ENCODE measurements at regions not wholly inside any gene's neighbourhood (a gene's known extent, or its start where the extent isn't known, plus 50 kb on each side); places are given as distances from the start of the nearest gene placed in this dataset.

DNA sequence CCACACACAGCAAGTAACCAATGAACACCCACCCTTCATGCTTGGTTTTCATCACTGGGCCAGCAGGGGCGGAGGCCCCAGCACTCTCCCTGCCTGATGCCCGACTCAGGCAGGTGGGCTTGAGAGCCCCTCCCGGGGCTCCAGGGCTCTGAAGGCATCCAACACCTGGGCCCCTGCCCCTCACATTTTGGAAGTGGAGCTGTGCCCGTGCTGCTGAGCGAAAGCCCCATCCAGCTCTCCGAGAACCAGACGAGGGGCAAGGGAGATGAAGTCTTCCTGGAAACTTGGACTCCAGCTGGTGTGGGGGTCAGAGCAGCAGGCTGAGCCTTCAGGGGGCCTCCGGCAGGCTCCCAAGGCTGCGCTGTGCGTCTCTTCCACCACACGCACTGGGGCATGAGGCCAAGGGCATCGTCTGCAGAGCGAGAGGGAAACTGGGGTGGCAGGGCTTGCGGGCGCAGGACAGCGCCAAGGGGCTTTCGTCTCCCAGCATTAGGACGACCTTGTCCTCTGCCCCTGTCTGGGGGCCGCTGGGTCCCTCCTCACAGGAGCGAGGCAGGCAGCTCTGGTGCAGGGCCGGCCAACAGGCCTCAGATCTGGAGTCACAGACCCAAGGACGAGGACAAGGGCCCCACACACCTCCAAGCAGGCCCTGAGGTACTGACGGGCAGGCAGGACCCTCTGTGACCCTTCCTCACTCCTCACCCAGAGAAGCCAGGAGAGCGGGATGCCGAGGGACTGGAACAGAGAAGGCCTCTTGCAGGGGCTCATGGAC lies 108.3 kb upstream of the FAM20C start:
- no peak for TF ChIP-seq GATA3 (IDR thresholded peaks at IDR 0.05; ENCODE audit: low read depth, low read length)
- no peak for TF ChIP-seq GATA2 (IDR thresholded peaks at IDR 0.05; ENCODE audit: low read depth, low read length)

DNA sequence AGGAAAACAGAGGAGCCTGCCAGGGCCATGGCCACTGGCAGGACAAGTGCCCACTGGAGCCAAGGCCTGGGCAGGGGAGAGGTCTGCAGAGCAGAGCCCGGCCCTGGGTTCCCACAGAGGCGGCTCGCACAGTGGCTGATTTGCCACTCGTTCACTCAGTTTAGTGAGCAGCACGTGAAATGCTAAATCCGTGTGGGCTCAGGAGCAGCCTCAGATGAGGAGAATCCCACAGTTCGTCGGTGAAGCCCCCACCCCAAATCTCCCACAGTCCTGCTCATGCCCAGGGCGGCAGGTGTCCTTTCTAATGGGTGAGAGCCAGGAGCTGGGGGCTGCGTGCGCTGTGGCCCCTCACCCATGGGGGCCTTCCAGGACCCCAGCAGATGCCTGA lies 107.7 kb upstream of the FAM20C start:
- no peak for TF ChIP-seq GATA3 (IDR thresholded peaks at IDR 0.05; ENCODE audit: low read depth, low read length)
- TF ChIP-seq GATA2 (IDR thresholded peaks at IDR 0.05; ENCODE audit: low read depth, low read length) = no peak

DNA sequence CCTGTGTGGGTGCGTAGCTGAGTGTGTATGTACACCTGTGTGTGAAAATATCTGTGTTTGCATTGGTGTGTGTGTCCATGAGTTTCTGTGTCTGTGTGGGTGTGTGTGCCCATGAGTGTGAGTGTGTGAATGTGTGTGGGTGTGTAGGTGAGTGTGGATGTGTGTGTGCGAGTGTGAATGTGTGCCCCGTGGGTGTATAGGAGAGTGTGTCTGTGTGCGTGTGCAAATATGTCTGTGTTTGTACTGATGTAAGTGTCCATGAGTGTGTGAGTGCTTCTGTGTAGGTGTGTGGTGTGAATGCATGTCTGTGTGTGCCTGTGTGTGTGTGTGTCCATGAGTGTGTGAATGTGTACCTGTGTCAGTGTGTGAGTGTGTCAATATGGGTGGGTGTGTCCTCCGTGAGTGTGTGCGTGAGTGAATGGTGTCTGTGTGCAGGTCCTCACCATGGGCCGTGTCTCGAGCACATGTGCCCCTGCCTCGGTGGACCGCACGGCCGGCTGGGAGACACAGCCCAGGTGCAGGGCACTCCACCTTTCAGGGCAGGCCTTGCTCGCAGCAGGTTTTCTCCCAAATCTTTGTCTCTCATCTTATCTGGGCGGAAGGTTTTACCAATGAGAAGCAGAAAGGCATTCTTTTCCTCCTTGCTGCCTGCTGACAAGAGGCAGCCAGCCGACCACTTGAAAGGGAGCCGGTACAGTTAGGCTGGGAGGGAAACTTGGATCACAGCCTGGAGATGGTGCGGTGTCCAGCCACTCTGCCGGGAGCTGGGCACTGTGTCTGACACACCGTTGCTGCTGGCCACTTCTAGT lies 107.1 kb upstream of the FAM20C start:
- no peak for TF ChIP-seq GATA3 (IDR thresholded peaks at IDR 0.05; ENCODE audit: low read depth, low read length)
- no peak for TF ChIP-seq GATA2 (IDR thresholded peaks at IDR 0.05; ENCODE audit: low read depth, low read length)

DNA sequence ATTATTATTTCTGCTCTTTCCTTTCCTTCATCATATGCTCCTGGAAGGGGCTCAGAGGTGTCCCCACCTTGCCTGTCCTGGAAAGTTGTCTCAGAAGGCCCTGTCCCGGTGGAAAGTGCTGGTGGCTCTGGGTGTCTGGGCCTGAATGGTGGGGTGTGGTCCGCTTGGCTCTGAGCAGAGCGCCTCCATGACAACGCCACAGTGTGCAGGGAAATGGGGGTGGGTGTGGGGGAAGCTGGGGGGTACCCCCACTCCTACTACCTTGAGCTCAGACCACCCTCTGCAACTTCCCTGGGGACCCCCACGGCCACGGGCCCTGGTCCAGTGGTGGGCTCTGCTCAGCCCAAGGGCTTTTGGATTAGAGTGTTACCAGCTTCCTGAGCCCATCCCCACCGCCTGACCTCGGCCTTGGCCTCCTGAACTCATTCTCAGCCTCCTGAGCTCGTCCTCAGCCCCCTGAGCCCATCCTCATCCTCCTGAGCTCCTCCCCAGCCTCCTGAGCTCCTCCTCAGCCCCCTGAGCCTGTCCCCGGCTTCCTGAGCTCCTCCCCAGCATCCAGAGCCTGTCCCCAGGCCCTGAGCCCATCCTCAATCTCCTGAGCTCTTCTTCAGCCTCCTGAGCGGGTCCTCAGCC lies 106.4 kb upstream of the FAM20C start:
- TF ChIP-seq GATA3 (IDR thresholded peaks at IDR 0.05; ENCODE audit: low read depth, low read length) = no peak
- no peak for TF ChIP-seq GATA2 (IDR thresholded peaks at IDR 0.05; ENCODE audit: low read depth, low read length)

DNA sequence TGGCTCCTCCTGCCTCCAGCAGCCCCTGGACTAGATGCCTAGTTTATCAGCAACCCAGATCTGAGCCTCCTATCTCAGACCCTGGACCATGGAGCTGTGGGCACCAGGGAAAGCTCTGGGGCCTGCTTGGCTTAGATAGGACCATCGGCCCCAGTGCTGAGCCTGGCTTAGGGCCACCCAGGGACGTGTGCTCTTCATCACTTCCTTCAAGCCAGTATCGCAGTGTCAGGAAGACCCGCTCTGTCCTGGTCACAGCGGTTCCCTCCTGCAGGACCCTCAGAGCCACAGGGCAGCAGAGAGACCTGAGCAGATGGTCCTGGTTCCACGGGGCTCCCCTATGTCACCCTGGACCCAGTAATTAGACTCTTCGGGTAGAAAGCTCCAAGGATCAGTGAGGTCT lies 105.7 kb upstream of the FAM20C start:
- 0 out of 2 replicates have a peak, but pooled peaks have one; percentile 35 for TF ChIP-seq GATA2 (IDR thresholded peaks at IDR 0.05; ENCODE audit: low read depth, low read length)
- TF ChIP-seq GATA3 (IDR thresholded peaks at IDR 0.05; ENCODE audit: low read depth, low read length) = no peak

DNA sequence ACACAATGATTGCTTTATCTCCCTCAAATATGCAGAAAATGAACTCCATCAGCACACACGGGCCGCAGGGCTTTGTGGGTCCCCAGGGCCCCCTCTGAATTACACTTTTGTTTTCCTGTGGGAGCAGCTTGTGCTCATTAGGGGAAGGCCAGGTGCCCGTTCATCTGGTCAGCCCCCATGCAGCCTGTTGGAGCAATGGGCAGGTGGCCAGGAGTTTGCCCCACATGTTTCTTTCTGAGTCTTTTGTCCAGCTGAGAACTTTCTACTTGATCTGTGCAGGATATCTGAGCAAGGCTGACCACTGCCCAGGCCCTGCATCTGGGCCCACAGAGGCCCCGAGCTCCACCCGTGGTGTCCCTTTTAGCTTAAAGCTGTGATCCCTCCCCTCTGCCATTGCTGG lies 105.3 kb upstream of the FAM20C start:
- TF ChIP-seq GATA2 (IDR thresholded peaks at IDR 0.05; ENCODE audit: low read depth, low read length) (no peak), GATA3 (IDR thresholded peaks at IDR 0.05; ENCODE audit: low read depth, low read length) (no peak)

DNA sequence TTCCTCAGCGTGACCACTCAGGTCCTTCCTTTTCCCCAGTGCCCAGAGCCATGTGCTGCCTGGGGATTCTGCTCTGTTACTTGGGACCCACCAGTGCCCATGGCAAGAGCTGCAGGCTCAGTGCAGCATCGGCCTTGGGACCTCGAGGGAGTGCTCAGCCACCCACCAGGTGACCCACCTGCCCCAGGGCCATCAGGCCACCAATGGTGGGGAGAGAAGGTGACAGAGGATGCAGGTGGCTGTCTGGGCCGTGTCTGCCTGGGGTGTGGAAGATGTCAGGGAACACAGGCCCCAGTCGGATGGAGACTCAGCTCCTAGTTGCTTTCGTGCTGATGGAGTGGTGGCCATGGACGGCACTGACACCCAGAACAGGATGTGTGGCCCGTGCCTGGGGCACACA lies 104.7 kb upstream of the FAM20C start:
- no peak for TF ChIP-seq GATA2 (IDR thresholded peaks at IDR 0.05; ENCODE audit: low read depth, low read length)
- no peak for TF ChIP-seq GATA3 (IDR thresholded peaks at IDR 0.05; ENCODE audit: low read depth, low read length)

DNA sequence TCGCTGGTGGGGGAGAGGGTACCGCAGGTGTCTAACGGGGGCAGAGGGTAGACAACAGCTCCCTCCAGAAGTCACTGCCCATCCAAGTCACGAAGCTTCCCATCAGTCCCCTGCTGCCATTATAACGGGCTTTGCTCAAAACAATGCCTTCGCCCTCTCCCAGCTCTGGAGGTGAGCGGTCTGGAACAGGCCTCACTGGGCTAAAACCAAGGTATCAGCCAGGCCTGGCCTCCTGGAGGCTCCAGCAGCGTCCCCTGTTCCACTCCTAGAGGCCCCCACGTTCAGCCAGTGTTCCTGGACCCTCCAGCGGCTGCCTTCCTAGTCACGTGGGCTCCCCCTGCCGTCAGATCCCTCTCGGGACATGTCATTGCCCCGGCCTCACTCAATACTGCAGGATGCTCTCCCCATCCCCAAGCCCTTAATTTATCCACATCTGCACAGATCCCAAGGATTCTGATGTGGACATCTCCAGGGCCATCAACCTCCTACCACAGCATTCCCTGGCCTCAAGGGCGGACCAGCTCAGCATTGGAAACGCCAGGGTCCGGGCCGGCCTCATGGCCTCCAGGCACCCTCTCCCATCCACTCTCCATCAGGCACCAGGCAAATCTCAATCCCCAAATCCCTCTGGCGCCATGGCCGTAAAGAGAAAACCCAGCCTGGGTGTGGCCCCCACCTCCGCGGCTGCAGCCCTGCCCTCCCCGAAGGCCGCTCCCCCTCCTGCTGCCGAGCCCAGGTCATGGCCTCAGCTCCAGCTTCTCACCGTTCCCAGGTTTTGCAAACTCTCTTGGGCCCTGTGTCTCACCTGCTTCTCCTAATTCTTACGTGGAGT lies 104.1 kb upstream of the FAM20C start:
- TF ChIP-seq GATA3 (IDR thresholded peaks at IDR 0.05; ENCODE audit: low read depth, low read length) (no peak), GATA2 (IDR thresholded peaks at IDR 0.05; ENCODE audit: low read depth, low read length) (no peak)

DNA sequence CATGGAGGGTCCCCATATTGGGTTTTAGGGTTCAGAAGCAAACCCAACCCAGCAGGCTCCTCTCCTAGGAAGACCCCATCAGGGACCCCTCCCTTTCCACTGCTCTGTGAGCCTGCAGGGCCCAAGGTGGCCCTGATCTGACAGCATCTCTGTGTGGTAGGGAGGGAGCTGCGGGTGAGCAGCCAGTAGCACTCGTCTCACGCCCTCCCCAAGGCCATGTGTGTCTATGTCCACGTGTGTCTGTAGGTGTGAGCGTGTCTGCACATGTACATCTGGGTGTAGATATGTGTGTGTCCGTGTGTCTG lies 103.5 kb upstream of the FAM20C start:
- TF ChIP-seq GATA2 (IDR thresholded peaks at IDR 0.05; ENCODE audit: low read depth, low read length) = no peak
- no peak for TF ChIP-seq GATA3 (IDR thresholded peaks at IDR 0.05; ENCODE audit: low read depth, low read length)

DNA sequence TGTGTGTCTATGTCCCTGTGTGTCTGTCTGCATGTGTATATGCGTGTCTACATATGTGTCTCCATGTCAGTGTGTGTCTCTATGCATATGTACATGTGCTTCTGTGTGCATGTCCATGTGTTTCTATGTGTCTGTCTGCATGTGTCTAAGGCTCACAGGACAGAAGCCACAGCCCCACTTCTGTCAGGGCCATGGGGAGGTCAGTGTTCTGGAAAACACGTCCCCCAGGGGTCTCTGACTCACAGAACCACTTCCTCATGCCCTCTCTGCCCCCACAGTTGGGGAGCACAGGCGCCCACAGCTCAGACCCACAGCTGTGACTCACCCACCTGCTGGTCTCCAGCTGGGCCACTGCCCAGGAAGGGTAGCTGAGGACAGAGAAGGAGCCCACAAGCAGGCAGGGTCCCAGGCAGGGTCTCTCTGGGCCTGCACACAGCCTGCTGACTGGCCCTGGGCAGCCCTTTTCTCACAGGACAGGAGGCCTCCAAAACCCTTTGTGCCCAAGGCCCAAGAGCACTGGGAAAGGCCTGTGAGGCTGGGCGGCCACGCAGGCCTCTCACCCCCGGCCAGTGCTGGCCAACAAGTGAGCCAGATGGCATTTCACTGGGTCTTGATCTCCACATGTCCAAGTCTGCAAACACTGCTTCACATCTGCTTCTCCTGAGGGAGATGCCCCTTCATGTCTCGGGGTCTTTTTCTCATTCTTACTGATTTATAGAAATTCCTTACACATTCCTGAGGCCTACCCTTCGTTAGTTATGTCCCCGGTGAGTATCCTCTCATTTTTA lies 102.9 kb upstream of the FAM20C start:
- TF ChIP-seq GATA3 (IDR thresholded peaks at IDR 0.05; ENCODE audit: low read depth, low read length) (no peak), GATA2 (IDR thresholded peaks at IDR 0.05; ENCODE audit: low read depth, low read length) (no peak)

DNA sequence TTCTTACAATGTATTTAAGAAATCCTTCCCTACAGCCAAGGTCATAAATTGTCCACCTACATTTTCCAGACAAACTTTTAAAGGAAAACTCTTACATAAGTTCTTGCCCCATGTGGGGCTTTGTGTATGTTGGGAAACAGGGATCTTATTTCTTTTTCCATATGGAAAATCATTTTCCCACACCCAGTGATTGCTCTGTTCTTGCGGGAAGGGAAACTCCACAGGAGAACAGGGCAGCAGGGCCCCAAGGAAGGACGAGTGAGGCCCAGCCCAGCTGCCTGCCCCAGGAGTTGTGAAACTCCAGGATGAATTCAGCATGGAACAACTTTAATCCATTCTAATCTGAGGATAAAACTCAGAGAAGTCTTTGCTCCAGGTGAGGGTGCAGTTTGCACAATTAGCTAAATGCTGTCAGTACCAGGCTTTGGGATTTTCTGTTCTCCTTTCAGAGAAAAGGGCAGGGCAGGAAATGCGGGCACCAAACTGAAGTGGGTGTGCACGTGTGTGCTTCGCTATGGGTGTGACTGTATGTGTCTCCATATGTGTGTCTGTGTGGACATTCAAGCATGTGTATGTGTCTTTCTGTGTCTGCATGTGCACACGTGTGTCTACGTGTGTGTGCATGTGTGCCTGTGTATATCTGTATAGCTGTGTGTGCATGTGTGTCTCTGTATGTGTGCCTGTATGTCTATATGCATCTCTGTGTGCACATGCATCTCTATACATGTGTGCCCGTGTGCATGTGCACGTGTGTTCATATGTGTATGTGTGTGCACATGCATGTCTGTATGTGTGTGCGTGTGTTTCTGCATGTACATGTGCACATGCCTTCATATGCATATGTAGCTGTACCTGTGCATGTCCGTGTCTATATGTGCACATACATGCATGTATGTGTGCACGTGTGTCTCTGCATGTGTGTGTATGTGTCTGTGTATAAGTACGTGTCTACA lies 102.0 kb upstream of the FAM20C start:
- TF ChIP-seq GATA3 (IDR thresholded peaks at IDR 0.05; ENCODE audit: low read depth, low read length) (no peak), GATA2 (IDR thresholded peaks at IDR 0.05; ENCODE audit: low read depth, low read length) (no peak)
